IMR-90 (cell line): ENCODE measurements at regions not wholly inside any gene's neighbourhood (a gene's known extent, or its start where the extent isn't known, plus 50 kb on each side); places are given as distances from the start of the nearest gene placed in this dataset.

ENCODE experiments used
- ATAC-seq: fragments of 200-7000 bp; cut with Tn5 transposase; 2 replicates; pipeline ENCODE4 v1.9.1; 2020; ENCODE audit warnings: low read depth, mild to moderate bottlenecking, moderate library complexity
- BruUV-seq: library from RNA; stranded (reverse); fragments of 400-500 nt; replicated peaks from 2 replicates; lab custom pipeline; 2021; lab: Mats Ljungman, UMichigan
- CTCF ChIA-PET: fragments of 300-600 bp; formaldehyde crosslinking; extraction: SDS; loops from one replicate; lab custom pipeline; 2021; ENCODE audit warnings: antibody characterized with exemption; lab: Yijun Ruan, JAX
- POLR2A ChIA-PET: fragments of 300-600 bp; sonication (Branson Sonifier 250); formaldehyde crosslinking; loops from one replicate; lab custom pipeline; 2022; ENCODE audit warnings: antibody characterized with exemption; ENCODE audit not compliant: unreplicated experiment; lab: Charles Lee
- DNase-seq: peaks from one replicate; pipeline ENCODE4 v3.0.0; 2013
- H2AFZ ChIP-seq: replicated peaks from 2 replicates; pipeline ENCODE3; 2013; ENCODE audit warnings: low read length, mild to moderate bottlenecking; ENCODE audit not compliant: poor library complexity
- H2AK5ac ChIP-seq: 2 replicates; pipeline ENCODE4 v1.6.1; 2013; ENCODE audit warnings: low read depth, low read length, inconsistent platforms
- H2AK9ac ChIP-seq: replicated peaks from 2 replicates; pipeline ENCODE3; 2013; ENCODE audit warnings: mild to moderate bottlenecking, low read depth, low read length, moderate library complexity; ENCODE audit not compliant: poor library complexity
- H2BK120ac ChIP-seq: 2 replicates; pipeline ENCODE4 v1.6.1; 2013; ENCODE audit warnings: low read depth, low read length, inconsistent platforms
- H2BK15ac ChIP-seq: 3 replicates; pipeline ENCODE4 v1.6.1; 2013; ENCODE audit warnings: low read depth, low read length, inconsistent platforms
- H2BK20ac ChIP-seq: 2 replicates; pipeline ENCODE4 v1.6.1; 2013; ENCODE audit warnings: low read depth, mild to moderate bottlenecking, inconsistent platforms, low read length, moderate library complexity
- H2BK5ac ChIP-seq: 2 replicates; pipeline ENCODE4 v1.6.1; 2013; ENCODE audit warnings: mild to moderate bottlenecking, low read depth, low read length, inconsistent platforms; ENCODE audit not compliant: poor library complexity, severe bottlenecking
- H3K14ac ChIP-seq: replicated peaks from 2 replicates; pipeline ENCODE4 v1.6.1; 2013; ENCODE audit warnings: low read depth, low read length, inconsistent platforms
- H3K18ac ChIP-seq: 2 replicates; pipeline ENCODE4 v1.6.1; 2013; ENCODE audit warnings: low read depth, low read length, control low read depth
- H3K23ac ChIP-seq: 2 replicates; pipeline ENCODE4 v1.6.1; 2013; ENCODE audit warnings: low read depth, low read length, inconsistent platforms
- H3K27ac ChIP-seq: 2 replicates; pipeline ENCODE4 v1.5.1; 2013; ENCODE audit warnings: mild to moderate bottlenecking, control low read depth, low read length; ENCODE audit not compliant: insufficient read depth
- H3K27me3 ChIP-seq: 2 replicates; pipeline ENCODE4 v1.6.1; 2013; ENCODE audit warnings: low read length; ENCODE audit not compliant: control insufficient read depth, insufficient read depth
- H3K36me3 ChIP-seq: 2 replicates; pipeline ENCODE4 v1.6.1; 2013; ENCODE audit warnings: low read length, mixed read lengths; ENCODE audit not compliant: control insufficient read depth, insufficient read depth
- H3K4ac ChIP-seq: 2 replicates; pipeline ENCODE4 v1.6.1; 2013; ENCODE audit warnings: low read depth, low read length, inconsistent platforms
- H3K4me1 ChIP-seq: 2 replicates; pipeline ENCODE4 v1.6.1; 2013; ENCODE audit warnings: low read length, mixed read lengths; ENCODE audit not compliant: control insufficient read depth, insufficient read depth
- H3K4me2 ChIP-seq: 2 replicates; pipeline ENCODE4 v1.6.1; 2013; ENCODE audit warnings: low read depth, mild to moderate bottlenecking, control low read depth, low read length, moderate library complexity
- H3K4me3 ChIP-seq: 2 replicates; pipeline ENCODE4 v1.5.1; 2013; ENCODE audit warnings: low read depth, mild to moderate bottlenecking, control low read depth, low read length, moderate library complexity; ENCODE audit not compliant: insufficient read depth
- H3K56ac ChIP-seq: 2 replicates; pipeline ENCODE4 v1.6.1; 2013; ENCODE audit warnings: low read length, inconsistent platforms; ENCODE audit not compliant: insufficient read depth; ENCODE audit errors: extremely low read depth
- H3K79me1 ChIP-seq, 2 experiments: 2 replicates each; pipeline ENCODE4 v1.6.1; 2013; ENCODE audit warnings: low read length in 2 of 2, inconsistent platforms in 1 of 2, low read depth in 1 of 2
- H3K9ac ChIP-seq: 2 replicates; pipeline ENCODE4 v1.6.1; 2013; ENCODE audit warnings: low read depth, low read length, control low read depth
- H3K9me1 ChIP-seq: 2 replicates; pipeline ENCODE4 v1.6.1; 2013; ENCODE audit warnings: low read length, inconsistent platforms; ENCODE audit not compliant: insufficient read depth
- H3K9me3 ChIP-seq: 2 replicates; pipeline ENCODE4 v1.6.1; 2013; ENCODE audit warnings: low read length; ENCODE audit not compliant: control insufficient read depth, insufficient read depth
- H4K20me1 ChIP-seq: 2 replicates; pipeline ENCODE4 v1.6.1; 2013; ENCODE audit warnings: low read length, inconsistent platforms; ENCODE audit not compliant: insufficient read depth
- H4K5ac ChIP-seq: 2 replicates; pipeline ENCODE4 v1.6.1; 2013; ENCODE audit warnings: mild to moderate bottlenecking, low read depth, low read length, control low read depth
- H4K8ac ChIP-seq, 2 experiments: 2 replicates each; pipeline ENCODE4 v1.6.1; 2013; ENCODE audit warnings: low read depth in 2 of 2, low read length in 2 of 2, control low read depth in 1 of 2, inconsistent platforms in 1 of 2
- H4K91ac ChIP-seq: 2 replicates; pipeline ENCODE4 v1.6.1; 2013; ENCODE audit warnings: low read depth, low read length, inconsistent platforms; ENCODE audit not compliant: insufficient read depth
- BHLHE40 ChIP-seq: fragments of 150-350 bp; IDR thresholded peaks from 2 replicates; pipeline ENCODE4 v1.6.1; 2016; ENCODE audit warnings: mild to moderate bottlenecking, low read depth, low read length
- CEBPB ChIP-seq: IDR thresholded peaks from 2 replicates; pipeline ENCODE4 v1.6.1; 2012; ENCODE audit warnings: low read depth, low read length, improper control_type of control experiment
- CHD1 ChIP-seq: IDR thresholded peaks from 2 replicates; pipeline ENCODE4 v1.6.1; 2012; ENCODE audit warnings: low read depth, low read length, improper control_type of control experiment
- FOS ChIP-seq: fragments of 150-350 bp; IDR thresholded peaks from 2 replicates; pipeline ENCODE4 v1.6.1; 2016; ENCODE audit warnings: low read depth, low read length
- MAFK ChIP-seq: IDR thresholded peaks from 2 replicates; pipeline ENCODE4 v1.6.1; 2012; ENCODE audit warnings: low read depth, low read length, improper control_type of control experiment
- MAZ ChIP-seq: IDR thresholded peaks from 2 replicates; pipeline ENCODE4 v1.6.1; 2012; ENCODE audit warnings: low read depth, mild to moderate bottlenecking, low read length, improper control_type of control experiment, moderate library complexity, borderline replicate concordance
- MXI1 ChIP-seq: IDR thresholded peaks from 2 replicates; pipeline ENCODE4 v1.6.1; 2012; ENCODE audit warnings: low read depth, mild to moderate bottlenecking, low read length, moderate library complexity, borderline replicate concordance
- NFE2L2 ChIP-seq: fragments of 150-350 bp; IDR thresholded peaks from 2 replicates; pipeline ENCODE4 v1.6.1; 2016; ENCODE audit warnings: low read depth, mild to moderate bottlenecking, low read length
- POLR2A ChIP-seq: IDR thresholded peaks from 2 replicates; pipeline ENCODE4 v1.6.1; 2012; ENCODE audit warnings: mild to moderate bottlenecking, low read depth, low read length
- RAD21 ChIP-seq: IDR thresholded peaks from 2 replicates; pipeline ENCODE4 v1.6.1; 2012; ENCODE audit warnings: low read length, improper control_type of control experiment
- RCOR1 ChIP-seq: IDR thresholded peaks from 2 replicates; pipeline ENCODE4 v1.6.1; 2012; ENCODE audit warnings: mild to moderate bottlenecking, low read length, improper control_type of control experiment; ENCODE audit not compliant: insufficient replicate concordance
- RFX5 ChIP-seq: IDR thresholded peaks from 2 replicates; pipeline ENCODE4 v1.8.0; 2012; ENCODE audit warnings: low read depth, mild to moderate bottlenecking, low read length, moderate library complexity
- SMC3 ChIP-seq: fragments of 150-350 bp; IDR thresholded peaks from 2 replicates; pipeline ENCODE4 v1.6.1; 2016; ENCODE audit warnings: low read depth, mild to moderate bottlenecking, antibody characterized with exemption, low read length, moderate library complexity
- WGBS, 2 experiments: methylation state at CpG; one replicate each; pipeline versions ENCODE4 v1.1.5 to v1.1.7; 2013; ENCODE audit warnings: missing lambda C conversion rate in 2 of 2; ENCODE audit not compliant: insufficient read length in 1 of 2; ENCODE audit errors: extremely low coverage in 2 of 2; 5-methylcytosine and 5-hydroxymethylcytosine counted together
- dilution Hi-C: fragments of 300-500 bp; cut with HindIII; formaldehyde crosslinking; loops from one replicate; pipeline ENCODE4 v1.14.3; 2018; ENCODE audit warnings: low sequenced_read_pairs; ENCODE audit not compliant: unreplicated experiment
- in situ Hi-C: fragments of 300-500 bp; cut with MboI; formaldehyde crosslinking; loops from 3 replicates; pipeline ENCODE4 v1.14.3; 2019; ENCODE audit warnings: low sequenced_read_pairs, inconsistent platforms, mixed read lengths
- intact Hi-C: fragments of 100-400 bp; cut with micrococcal nuclease; formaldehyde crosslinking; loops from 2 replicates; pipeline ENCODE4 v1.10.0; 2022
- TF ChIP-seq, protein P1 (sequence below): fragments of 150-350 bp; IDR thresholded peaks from 2 replicates; pipeline ENCODE4 v1.6.1; 2016; ENCODE audit warnings: low read depth, mild to moderate bottlenecking, low read length, moderate library complexity, borderline replicate concordance
- TF ChIP-seq, protein P2 (sequence below): conservative IDR thresholded peaks from 2 replicates; pipeline ENCODE4 v1.5.1; 2012; ENCODE audit warnings: mild to moderate bottlenecking, low read depth, low read length, improper control_type of control experiment
- TF ChIP-seq, protein P3 (sequence below): fragments of 150-350 bp; IDR thresholded peaks from 2 replicates; pipeline ENCODE4 v1.6.1; 2017; ENCODE audit warnings: mild to moderate bottlenecking, antibody characterized with exemption, low read length, low read depth

DNA sequence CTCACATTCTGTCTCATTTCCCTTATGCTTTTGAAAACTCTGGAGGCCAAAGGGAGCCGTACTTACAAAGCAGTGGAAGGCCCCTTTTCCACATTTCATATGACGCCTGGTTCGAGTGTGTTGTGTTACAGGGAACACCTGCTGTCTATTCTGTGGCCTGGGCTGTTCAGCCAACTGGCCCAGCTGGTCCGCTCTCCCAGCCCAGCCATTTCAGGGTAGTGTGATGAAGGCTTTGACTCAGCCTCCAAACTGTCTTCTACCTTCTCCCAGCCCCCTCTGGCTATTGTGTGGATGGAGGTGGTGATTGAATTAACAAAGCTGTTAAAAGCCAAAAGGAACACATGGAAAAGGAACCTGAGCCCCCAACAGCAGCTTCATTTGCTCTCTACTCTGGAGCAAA, 233.8 kb downstream of the ICOS start:
- no peak for TF ChIP-seq RAD21
- TF ChIP-seq MXI1 = no peak
- no peak for TF ChIP-seq NFE2L2
- TF ChIP-seq, protein P1, sequence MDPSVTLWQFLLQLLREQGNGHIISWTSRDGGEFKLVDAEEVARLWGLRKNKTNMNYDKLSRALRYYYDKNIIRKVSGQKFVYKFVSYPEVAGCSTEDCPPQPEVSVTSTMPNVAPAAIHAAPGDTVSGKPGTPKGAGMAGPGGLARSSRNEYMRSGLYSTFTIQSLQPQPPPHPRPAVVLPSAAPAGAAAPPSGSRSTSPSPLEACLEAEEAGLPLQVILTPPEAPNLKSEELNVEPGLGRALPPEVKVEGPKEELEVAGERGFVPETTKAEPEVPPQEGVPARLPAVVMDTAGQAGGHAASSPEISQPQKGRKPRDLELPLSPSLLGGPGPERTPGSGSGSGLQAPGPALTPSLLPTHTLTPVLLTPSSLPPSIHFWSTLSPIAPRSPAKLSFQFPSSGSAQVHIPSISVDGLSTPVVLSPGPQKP = no peak
- TF ChIP-seq CEBPB = no peak
- no peak for TF ChIP-seq RFX5
- no peak for TF ChIP-seq MAFK
- no peak for TF ChIP-seq SMC3
- TF ChIP-seq POLR2A = no peak
- no peak for TF ChIP-seq FOS
- TF ChIP-seq RCOR1 = no peak
- TF ChIP-seq, protein P2, sequence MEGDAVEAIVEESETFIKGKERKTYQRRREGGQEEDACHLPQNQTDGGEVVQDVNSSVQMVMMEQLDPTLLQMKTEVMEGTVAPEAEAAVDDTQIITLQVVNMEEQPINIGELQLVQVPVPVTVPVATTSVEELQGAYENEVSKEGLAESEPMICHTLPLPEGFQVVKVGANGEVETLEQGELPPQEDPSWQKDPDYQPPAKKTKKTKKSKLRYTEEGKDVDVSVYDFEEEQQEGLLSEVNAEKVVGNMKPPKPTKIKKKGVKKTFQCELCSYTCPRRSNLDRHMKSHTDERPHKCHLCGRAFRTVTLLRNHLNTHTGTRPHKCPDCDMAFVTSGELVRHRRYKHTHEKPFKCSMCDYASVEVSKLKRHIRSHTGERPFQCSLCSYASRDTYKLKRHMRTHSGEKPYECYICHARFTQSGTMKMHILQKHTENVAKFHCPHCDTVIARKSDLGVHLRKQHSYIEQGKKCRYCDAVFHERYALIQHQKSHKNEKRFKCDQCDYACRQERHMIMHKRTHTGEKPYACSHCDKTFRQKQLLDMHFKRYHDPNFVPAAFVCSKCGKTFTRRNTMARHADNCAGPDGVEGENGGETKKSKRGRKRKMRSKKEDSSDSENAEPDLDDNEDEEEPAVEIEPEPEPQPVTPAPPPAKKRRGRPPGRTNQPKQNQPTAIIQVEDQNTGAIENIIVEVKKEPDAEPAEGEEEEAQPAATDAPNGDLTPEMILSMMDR = no peak
- no peak for TF ChIP-seq CHD1
- no peak for TF ChIP-seq MAZ
- TF ChIP-seq, protein P3, sequence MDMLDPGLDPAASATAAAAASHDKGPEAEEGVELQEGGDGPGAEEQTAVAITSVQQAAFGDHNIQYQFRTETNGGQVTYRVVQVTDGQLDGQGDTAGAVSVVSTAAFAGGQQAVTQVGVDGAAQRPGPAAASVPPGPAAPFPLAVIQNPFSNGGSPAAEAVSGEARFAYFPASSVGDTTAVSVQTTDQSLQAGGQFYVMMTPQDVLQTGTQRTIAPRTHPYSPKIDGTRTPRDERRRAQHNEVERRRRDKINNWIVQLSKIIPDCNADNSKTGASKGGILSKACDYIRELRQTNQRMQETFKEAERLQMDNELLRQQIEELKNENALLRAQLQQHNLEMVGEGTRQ = no peak
- no peak for TF ChIP-seq BHLHE40
- Histone ChIP-seq H3K14ac (no peak overlapping the region), H2AK9ac (no peak overlapping the region), H3K4me3 (no peak overlapping the region), H4K91ac (no peak overlapping the region), H2BK120ac (no peak overlapping the region), H2BK20ac (no peak overlapping the region), H3K79me1 (no peaks in the 10 kb centered on the region), H4K5ac (no peak overlapping the region), H2BK5ac (no peak overlapping the region), H3K9me3 (no peaks in the 10 kb centered on the region), H2AK5ac (no peak overlapping the region), H3K4ac (no peak overlapping the region), H4K20me1 (no peaks in the 10 kb centered on the region), H3K23ac (no peak overlapping the region), H4K8ac (no peak overlapping the region), H2BK15ac (no peak overlapping the region), H3K36me3 (no peaks in the 10 kb centered on the region), H3K9me1 (no peaks in the 10 kb centered on the region), H3K27me3 (peaks cover 16% of the 10 kb centered on the region), H3K27ac (no peak overlapping the region), H3K4me2 (no peak overlapping the region), H2AFZ (no peak overlapping the region), H3K4me1 (no peaks in the 10 kb centered on the region), H3K9ac (no peak overlapping the region), H3K18ac (no peak overlapping the region), H3K56ac (no peak overlapping the region)
- CTCF ChIA-PET = no interaction called here
- POLR2A ChIA-PET = no interaction called here
- no TSS peak for BruUV-seq
- in situ Hi-C loops = no loop called here
- ATAC-seq (no peak), DNase-seq (no peak)
- dilution Hi-C loops = no loop called here
- WGBS, 2 experiments = no CpG with 5 or more reads among the region's 4 CpGs
- intact Hi-C loops = no loop called here
